GM21825 (cell line): ENCODE measurements at regions not wholly inside any gene's neighbourhood (a gene's known extent, or its start where the extent isn't known, plus 50 kb on each side); places are given as distances from the start of the nearest gene placed in this dataset.
"Not testable (repeated sequence)": the region's sequence is repeated elsewhere in the genome, so short reads cannot be mapped to it uniquely, and the experiment has no call there.

ENCODE experiments used
- ATAC-seq: cut with Tn5 transposase; IDR thresholded peaks from one replicate; pipeline ENCODE4 v1.9.1; 2021; ENCODE audit warnings: mild to moderate bottlenecking, moderate library complexity; ENCODE audit not compliant: unreplicated experiment

DNA sequence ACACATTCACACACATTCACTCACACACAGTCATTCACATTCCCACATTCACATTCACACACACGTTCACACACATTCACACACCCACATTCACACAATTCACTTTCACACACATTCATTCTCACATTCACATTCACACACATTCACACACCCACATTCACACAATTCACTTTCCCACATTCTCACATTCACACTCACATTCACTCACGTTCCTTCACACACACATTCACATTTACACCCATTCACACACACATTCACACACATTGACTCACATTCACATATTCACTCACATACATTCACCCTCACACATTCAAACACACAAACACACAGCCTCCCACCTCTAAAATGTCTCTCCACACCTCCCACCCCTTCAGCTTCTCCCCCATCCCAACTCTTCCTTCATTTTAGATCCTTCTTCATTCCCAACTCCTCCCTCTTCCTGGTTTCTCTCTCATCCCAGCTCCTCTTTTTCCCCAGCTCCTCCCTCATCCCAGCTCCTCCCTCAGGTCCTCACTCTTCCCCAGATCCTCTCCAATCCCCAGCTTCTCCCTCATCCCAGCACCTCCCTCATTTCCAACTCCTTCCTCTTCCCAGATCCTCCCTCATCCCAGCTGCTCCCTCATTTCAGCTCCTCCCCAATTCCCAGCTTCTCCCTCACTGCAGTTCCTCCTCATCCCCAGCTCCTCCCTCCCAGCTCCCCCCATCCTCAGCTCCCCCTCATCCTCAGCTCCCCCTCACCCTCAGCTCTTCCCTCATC is 111.0 kb downstream of the FAM53A start:
- no peak for ATAC-seq

DNA sequence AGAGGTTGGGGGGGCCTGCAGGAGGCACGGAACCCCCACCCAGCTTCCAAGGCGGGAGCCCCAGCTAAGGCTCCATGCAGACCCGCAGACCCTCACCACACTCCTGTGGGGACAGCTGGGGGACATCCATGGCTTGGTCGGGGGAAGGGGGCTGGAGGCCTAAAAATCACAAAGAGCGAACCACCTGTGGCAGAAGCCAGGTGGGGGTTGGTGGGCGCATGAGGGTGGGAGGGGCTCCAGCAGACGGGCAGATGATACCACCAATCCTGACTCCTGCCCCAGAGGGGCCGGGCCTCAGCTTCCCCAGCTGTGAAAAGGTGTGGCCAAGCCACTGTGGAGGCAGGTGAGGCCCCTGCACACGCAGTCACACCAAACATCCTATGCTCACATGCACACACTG is 111.6 kb downstream of the FAM53A start:
- ATAC-seq: no peak

DNA sequence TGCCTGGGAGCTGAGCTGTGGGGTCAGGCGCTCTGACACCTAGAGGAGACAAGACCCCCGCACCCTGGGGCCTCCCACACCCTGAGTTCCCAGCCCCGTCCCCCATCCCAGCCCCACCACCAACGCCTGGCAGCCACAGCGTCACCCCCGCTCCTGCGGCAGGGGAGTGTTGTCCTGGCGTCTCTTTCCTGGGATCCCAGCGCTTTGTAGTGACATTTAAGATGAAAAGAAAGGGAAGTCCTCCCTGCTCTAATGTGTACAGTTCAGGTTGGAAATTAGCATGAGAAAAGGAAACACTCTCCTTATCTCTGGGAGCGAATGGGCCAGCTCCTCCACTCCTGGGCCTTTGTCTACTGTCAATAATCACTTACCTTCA is 112.1 kb downstream of the FAM53A start:
- ATAC-seq: no peak

DNA sequence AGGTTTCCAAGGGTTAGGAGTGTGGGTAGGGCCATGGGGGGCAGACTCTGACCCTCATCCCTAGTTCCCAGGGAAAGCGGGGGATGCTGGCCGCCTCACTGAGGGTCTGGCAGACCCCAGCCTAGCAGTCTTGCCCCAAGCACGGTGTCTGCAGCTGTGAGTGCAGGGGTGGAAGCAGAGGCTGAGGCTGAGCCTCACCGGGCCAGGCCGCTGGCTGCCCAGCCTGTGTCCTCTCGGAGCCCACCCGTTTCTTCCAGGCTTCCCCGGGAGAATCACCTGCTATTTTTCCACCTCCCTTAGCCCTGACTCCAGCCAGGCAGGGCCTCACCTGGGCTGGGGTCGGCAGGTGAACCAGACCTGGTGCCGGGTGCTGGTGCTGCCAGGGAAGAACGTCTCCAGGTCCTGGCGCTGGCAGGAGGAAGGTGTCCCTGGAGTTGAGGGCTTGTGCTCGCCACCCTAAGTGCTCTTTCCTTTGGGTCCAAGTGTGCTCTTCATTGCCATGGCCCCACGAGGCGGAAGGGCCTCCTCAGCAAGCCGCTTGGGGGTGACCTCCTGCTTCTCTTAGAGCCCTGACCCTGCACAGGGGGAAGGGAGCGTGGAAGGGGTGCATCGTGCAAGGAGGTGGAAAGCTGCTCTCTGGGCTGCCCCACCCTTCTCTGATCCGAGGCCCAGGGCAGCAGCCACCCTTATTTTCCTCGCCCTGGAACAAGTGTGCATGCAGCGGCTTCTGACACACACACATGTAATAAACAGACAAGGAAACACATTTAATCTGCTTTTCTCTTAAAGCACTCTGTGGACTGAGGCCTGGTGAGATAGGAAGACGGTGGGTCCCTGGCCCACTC is 112.7 kb downstream of the FAM53A start:
- ATAC-seq: no peak

DNA sequence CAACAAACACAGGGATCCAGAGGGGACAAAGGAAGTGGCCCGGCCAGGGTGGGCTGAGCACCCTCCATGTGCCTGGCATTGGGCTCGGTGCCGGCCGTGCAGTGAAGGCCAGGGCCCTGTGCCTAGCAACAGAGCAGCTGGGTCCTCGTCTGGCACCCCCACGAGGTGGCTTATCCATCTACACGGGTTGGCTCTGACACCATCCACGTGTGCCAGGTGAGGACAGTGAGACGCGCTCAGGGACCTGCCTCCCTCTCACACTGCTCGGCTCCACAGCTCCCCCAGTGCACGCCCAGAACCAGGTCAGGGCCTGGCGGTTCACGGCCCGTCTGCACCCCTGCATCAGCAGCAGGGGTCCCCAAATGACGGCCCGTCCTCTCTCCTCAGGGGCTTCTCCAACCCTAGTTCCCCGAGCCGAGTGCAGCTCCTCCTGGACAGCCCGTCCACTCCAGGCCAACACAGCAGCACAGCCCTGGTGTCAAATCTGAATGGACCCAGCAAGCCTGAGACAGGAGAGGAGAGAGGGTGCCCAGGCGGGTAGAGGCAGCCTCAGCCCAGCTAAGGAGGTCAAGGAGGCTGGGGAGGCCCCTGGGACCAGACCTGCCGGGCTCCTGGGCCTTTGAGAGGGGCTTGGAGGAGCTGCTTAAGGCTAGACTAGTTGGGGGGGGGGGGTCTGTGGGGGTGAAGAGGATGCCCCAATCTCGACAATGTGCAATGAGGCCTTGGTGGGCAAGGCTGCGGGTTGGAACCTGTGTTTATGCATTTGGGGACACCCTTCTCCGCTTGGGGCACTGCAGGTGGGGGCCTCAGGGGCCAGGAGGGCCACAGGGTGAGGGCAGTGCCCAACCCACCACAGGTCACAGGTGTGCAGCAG is 113.6 kb downstream of the FAM53A start:
- no peak for ATAC-seq

DNA sequence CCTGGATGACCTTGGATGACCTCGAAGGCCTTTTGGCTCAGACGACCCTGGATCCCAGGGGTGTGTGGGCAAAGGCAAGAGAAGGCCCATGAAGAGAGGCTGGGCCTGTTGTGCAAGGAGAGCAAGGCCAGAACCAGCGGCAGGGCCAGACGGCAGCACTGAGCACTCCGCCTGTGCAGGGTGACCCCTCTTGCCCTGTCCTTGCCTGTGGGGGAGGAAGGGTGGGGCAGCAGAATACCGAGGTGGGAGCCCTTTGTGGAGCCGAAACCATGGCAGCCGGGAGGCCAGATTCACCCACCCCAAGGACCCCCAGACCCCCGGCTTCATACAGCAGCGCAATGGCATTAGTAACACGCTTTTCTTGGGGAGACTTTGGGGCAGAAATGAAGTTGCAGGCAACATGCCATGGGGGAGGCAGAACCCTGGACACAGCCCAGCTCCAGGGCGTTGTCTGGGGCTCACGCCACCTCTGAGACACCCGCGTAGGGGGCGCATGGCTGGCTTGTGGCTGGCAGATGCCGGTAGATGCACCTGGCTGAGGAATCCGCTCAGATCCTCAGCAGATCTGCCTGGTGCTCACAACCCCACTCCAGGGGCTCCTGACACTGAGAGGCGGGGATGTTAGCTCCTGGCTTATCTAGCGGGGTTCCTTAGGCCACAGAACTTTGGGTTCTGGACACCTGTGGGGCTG is 114.5 kb downstream of the FAM53A start:
- no peak for ATAC-seq

DNA sequence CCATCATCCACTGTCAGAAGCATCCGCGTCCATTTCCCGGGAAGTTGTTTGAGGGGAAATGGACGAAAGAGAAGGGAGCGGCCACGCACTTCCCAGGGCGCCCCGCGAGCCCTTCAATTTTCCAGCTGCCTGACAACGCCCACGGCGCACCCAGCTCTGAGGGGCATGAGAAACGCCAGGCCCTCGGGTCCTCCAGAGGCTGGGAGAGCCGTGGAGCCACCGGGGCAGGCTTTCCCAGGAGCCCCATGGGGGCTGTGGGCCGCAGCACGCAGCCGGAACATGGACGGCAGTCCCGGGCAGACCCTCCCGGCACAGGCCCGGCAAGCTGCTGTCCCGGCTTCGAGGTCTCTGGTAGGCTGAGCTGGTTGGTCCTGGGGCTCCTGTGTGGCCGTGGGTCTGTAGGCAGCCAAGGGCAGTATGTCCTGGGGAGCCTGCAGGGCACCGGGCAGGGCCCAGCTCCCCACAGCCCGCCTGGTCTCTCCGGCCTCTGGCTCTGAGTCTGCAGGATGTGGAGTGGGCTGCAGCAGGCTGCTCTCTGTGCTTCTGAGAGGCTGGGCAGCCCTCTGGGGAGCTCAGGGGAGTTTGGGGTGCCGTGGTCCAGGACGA is 115.2 kb downstream of the FAM53A start:
- no peak for ATAC-seq

DNA sequence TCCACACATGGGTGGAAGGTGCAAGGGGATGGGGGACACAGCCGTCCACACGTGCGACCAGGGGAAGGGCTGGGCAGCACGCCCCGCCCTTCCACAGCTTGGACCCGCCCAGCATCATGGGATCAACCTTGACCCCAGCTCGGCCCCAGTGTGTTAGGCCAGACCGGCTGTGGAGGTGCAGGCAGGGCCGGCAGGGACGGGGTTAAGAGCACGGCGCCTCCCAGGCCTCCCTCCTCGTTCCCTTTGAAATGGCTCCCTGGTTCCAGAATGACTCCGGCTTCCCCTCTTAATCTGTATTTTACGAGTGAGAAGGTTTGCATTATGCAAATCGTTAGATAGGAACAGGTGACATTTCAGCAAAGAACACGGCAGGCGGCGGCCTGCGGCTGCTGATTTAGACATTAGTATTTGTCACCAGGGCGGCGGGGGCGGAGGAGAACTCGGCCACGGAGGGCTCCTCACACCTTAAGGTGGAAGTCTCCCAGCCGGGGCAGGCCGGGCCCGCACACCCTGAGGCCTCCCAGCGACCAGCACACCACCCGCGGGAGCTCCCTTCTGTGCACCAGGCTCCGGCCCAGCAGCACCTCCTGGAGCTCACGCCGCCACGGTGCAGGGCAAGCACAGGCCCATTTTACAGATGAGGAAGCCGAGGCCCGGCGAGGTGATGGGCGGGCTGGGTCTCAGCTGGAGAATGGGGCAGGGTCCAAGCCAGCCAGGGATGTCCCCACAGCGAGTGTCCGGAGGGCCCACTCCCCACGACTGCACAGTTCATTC is 116.1 kb downstream of the FAM53A start:
- no peak for ATAC-seq

DNA sequence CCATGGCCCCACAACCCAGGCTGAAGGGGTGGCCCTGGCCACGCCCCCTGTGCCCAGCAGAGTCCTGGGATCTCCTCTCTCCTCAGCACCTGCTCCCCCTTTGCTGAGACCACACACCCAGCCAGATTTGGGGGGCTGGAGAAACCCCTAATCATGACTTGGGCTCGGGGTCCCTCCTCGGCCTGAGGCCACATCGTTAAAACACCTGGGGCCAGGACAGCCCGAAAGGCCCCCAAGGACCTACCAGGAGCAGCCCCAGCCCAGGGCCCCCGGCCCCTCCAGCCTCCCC is 116.7 kb downstream of the FAM53A start:
- no peak for ATAC-seq

DNA sequence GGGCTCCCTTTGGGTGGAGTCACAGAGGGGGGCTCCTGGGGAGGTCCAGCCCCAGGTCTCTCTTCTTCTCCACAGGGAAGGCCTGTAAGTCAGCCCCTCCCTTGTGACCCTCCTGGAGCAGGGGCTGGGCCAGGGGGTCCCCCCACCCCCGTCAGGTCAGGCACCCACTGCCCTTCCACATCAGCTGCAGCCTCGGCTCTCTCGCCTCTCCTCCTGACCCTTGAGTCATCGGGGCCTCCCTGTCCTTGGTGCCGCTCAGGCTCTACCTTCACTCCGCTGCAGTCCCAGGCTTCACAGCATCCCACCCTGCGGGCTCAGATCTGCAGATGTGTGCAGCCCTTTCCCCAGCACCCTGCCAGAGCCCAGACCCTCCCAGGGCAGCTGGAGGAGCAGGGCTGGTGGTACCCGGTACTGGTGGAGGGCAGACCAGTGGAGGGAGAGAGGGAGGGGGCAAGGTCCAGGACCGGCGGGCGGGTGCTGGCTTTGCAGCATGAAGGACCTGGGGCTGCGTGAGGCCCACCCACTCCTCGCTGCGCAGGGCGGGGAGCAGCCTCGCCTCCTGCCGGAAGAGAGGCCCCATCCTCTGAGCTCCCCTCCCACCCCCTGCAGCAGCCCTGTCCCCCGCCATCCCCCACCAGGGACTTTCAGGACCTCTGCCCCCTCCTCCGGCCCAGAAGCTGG is 117.1 kb downstream of the FAM53A start:
- no peak for ATAC-seq

DNA sequence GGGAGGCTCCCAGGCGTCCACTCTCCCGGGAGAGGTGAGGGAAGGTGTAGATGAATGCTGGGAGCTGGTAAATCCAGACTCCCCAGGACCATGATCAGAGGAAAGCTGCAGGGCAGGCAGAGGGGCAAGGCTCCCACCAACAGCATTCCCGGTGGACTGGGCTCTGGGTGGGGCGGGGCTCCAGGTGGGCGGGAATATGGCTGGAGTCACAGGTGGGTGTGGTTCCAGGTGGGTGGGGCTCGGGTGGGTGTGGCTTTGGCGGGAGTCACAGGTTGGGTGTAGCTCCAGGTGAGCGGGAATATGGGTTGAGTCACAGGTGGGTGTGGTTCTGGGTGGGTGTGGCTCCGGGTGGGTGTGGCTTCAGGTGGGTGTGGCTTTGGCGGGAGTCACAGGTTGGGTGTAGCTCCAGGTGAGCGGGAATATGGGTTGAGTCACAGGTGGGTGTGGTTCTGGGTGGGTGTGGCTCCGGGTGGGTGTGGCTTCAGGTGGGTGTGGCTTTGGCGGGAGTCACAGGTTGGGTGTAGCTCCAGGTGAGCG is 117.7 kb downstream of the FAM53A start:
- ATAC-seq: not testable (repeated sequence)

DNA sequence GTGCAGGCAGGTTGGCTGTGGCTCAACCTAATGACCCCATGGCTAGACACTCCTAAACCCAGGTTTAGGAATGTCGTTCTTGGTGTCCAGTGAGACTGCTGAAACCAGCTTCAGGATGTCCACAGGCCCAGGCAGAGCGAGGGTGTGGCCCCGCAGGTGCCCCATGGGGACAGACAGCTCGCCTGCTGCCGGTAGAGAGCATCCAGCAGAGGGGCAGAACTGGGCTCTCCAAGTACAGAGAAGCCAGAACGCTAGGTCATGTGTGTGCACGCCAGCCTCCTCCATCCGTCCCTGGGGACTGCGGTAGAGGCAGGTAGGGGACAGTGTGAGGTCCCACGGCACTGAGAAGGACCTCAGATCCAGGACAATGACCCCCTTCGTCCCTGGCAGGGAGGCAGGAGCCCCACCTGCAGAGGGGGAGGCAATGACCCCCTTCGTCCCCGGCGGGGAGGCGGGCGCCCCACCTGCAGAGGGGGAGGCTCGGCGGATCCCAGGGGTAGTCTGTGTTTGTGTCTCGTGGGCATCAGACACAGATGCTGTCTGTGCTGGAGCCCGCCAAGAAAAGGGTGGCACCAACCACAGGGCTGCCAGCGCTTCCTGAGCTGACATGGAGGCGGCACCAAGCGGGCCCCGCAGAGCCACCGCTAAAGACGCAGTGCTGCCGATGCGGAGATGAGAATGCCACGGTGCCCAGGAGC is 118.4 kb downstream of the FAM53A start:
- ATAC-seq: no peak

DNA sequence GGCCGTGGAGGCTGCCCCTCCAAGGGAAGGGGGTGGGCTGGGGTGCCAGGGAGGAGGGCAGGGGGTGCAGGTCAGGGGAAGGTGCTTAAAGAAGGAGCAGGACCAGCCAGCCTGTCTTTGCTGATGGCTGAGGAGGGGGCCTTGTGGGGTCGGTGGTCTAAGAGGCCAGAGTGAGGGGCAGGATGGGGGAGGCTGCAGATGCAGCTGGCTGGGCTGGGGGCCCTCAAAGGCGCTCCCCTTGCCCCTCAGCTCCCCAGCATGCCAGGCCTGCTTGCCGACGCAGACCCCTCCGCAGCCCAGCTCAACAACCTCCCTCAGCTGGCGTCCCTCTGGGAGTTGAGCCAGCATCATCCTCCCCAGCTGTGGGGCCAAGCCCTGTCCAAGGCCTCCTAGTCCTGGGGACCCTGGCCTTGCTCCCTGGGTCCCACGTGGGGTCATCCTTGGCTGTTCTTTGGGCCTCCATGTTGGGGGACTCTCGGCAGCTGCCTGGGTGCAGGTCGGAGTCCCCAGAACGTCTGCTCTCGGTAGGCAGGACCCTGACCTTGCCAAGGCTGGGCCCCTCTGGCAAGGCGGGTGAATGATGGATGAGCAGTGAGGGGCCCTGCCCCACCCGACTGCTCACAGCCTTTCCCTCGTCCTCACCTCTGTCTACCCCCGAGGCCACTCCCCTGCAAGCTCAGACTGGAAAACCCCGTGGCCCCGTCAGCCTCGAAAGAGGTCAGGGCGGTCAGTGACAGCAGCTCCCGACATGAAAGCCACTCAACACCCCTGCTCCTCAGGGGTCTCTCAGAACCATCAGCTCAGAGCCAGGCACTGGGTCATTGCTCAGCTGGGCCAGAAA is 119.4 kb downstream of the FAM53A start:
- ATAC-seq: no peak

DNA sequence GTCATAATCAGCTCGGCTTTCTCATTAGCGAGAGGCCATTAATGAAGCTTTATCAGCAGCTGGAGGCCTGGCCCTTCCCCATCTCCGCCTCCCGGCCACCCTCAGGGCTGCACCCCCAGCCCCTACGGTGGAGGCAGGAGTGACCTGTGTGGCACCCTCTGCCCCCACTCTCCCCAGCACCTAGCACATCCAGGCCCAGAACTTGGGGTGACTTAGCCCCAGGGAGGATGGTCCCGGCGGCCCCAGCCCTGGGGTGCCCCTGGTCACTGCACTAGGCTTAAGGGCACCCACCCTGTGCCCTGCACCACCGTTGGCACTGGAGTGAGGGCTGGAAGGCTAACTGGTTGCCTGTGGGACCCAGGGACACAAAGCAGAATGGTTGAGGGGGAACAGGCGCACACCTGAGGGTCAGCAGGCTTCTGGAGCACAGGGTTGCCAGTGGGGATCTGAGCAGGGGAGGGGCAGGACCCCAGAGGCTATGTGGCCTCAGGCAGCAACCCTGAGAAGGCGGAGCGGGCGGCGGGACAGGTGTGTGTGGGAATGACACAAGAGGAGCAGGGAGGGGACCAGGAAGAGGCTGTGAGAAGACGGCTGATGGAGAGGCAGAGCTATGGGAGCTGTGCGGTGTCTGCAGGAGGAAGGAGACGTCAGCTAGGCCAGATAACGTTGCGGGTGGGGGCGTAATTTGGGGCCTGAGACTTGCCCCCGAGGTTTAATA is 120.2 kb downstream of the FAM53A start:
- ATAC-seq: no peak

DNA sequence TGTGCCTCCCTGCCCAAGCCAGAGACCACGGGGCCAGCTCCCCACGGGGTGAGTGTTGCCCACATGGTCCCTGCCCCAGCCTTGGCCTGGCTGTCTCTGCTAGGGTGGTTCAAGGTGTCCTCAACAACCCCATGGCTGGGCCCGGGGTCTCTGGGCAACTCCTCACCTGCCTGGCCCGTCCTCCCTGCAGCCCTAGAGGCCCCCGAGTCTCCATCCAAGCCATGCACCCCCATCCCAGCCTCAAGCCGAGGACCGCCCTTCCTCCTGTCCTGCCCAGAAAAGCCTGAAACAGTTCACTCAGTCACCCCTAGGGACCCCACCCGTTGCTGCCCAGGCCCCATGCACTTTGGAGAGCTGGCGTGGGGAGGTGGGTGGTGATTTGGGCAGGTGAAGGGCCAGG is 120.9 kb downstream of the FAM53A start:
- no peak for ATAC-seq

DNA sequence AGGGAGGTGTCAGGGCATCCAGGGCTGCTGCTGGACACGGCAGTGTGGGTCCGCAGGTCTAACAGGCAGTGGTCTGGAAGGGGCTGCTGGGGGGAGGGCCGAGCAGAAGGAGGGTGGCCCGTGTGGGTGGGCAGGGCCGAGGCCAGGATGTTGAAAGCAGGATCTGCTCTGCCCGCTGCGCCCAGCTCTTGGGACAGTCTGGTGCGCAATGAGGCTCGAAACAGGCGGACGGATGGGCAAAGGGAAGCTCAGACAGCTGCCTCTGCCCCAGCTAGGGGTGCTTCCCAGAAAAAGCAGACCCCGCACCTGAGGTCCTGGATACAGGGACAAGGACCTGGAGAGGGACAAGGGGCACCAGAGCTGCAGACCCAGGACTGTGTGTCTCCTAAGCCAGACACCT is 121.3 kb downstream of the FAM53A start:
- no peak for ATAC-seq

DNA sequence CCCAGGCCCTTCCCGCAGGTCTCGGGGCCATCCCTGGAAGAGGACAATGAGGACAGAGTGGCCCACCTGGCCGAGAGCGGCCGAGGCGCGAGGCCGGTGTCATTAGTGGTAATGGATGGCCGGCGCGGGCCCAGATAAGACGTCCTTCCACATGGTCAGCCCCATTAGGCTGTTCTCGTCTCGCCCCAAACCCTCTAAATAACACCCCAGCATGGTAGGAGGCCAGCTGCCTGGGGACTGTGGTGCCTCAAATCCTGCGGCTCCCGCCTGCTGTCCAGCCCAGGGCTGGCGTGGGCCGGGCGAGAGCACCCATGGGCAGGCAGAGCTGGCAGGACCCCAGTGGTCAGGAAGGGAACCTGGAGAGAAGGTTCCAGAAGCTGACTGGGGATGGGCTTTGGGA is 121.7 kb downstream of the FAM53A start:
- ATAC-seq: no peak
